Hindlimb muscle (tissue), 1 donor: ENCODE measurements at regions not wholly inside any gene's neighbourhood (a gene's known extent, or its start where the extent isn't known, plus 50 kb on each side); places are given as distances from the start of the nearest gene placed in this dataset.

Source experiments
- DNase-seq: peaks from one replicate; pipeline ENCODE4 v3.0.0-alpha.2; 2013

DNA sequence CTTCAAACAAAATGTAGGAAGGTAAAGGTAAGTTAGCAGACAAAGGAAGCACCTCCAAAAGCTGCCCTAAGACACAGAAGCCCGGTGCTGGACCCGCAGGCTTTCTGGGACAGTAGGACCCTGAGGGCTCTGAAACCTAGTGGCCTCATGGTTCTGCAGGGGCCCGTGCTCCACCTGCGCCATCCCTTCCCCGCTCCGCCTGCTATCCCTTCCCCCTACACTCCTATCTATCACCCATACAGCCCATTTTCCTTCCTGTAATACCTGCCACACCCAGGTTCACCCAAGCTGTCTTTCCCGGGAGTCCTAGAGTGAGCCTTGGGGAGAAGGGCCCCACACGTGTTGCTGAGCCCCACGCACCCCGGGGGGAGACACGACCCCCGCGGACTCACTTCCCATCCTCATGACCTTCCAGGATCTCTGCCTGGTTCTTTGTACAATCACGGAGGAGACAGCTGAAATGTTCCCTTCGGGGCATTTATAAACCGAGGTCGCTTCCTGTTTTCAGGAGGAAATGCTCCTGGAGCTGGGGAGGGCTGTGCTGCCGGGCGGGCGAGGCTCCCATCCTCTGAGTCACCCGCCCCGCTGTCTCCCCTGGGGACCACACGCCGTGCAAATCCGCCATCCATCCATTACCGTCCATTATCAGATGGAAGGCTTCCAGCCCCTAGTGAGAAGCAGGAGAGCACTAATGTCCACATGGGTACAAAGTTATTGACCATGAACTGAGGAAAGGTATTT is 251.7 kb upstream of the PITRM1 start:
- DNase-seq = no peak

- DNase-seq = no peak
Measured at GRCh38 chr10:3423384-3423783, 250.8 kb upstream of the PITRM1 start.

GRCh38 chr10:3422282-3422681 is 249.7 kb upstream of the PITRM1 start:
- DNase-seq = no peak

DNA sequence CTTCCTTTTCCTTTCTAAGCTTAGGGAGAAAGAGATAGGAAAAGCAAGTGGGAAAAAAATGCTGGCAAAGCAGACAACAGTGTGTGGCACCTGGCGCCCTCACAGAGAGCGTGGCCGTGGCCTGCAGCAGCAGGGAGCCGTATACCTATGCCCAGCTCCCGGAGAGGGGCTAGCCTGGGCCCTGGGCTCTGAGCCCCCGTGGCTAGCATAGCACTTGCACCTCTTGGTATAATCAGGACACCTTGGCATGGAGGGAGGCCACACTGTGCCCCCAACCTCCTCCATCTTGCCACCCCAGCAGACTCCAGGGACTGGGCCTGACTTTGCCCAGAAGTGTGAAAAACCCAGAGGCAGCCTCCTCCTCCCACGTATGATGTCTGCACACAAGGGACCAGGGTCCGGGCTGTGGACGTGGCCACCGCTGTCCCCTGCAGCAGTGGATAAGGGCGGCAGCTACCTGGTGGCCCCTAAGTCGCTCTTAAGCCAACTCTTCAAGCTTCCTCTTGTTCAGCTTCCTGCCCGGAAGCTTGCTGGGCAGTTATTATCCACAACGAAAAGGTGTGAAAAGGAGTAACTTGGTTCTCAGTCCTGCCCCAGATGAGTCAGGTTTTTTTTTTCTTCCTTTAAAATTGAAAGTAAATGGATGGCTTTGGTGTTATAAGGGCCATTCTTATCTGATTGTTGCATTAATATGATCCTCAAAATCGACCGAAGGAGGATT is 249.1 kb upstream of the PITRM1 start:
- DNase-seq = no peak

DNA sequence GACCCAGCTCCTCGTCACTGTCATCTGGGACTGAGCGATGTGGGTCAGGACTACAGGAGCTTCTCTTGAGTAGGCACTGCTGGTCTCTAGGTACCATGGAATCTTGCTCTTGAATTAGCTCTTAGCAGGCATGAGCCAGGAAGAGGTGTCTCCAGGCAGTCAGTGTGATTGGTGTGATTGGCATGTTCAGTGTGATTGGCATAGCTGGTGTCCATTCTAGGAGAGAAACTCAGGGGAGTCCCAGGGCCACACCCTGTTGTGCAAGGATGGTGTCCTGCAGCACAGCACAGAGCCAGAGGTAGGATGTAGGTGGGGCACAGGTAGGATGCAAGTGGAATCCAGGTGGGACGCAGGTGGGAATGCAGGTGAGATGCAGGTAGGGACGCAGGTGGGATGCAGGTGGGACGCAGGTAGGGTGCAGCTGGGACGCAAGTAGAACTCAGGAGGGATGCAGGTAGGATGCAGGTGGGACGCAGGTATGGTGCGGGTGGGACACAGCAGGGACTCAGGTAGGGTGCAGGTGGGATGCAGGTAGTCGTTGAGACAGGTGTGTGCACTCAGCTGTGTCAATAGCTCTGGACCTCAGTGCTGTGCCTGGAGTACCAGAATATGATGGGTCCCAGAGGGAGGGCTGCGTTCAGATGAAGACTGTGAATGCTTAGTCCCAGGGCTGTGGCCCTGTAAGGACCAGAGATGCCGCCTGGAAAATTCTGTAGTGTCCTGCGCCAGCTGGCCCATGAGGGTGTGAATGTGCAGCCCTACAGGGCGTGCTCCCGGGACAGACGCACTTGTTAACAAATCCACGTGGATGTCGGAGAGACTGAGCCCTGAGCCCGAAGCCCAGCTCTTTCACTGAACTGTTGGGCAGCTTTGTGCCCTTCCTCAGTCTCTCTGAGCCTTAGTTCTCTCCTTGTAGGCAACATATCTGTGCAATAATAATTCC is 248.2 kb upstream of the PITRM1 start:
- DNase-seq = no peak

DNA sequence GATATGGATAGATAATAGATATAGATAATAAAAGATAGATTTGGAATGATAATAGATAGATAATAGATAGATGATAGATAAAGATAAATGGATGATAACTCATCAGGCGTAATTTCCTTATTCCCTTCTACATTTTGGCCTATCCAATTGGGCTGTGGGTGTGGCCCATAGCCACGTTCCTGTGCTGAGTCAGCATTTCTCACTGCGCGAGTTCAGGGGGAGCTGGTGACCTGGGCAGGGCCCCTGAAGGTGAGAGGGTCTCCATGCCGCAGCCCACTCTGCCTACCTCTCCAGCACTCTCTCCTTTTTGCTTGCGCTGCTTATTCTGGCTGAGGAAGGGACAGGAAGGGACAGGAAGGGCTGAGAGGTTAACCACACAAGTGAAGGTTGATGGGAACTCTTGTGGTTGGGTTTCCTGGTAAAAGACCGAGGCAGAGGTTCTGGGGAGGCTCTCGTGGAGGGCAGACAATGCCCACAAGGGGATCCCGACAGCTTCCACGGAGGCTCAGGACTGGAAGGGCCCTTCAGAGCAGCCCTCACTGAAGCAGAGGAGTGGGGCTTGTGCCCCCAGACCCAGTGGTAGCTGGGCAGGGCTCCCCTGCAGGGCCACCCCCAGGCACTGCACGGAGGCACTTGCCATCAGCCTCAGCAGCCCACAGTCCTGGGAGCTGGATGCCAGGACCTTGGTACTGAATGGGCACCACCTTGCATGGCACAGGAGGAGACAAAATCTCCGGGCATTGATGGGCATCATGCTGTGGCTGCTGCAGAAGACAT is 247.3 kb upstream of the PITRM1 start:
- DNase-seq = no peak

DNA sequence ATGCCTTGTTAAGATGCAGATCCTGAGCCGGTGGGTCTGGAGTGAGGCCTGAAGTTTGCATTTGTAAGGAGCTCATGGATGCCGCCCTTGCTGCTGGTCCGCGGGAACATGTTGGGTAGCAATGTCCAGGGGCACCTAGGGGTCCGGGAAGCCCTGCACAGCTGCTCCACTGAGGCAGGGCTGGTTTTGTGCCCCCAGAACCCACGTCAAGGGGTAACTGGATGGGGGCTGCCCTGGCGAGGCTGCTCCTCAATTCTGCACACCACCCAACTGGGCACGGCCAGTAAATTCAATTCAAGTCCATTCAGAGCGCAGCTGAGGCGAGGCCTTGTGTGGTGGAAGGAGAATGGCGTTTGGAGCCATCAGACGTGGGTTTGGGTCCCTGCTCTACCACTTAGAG is 246.3 kb upstream of the PITRM1 start:
- no peak for DNase-seq

DNA sequence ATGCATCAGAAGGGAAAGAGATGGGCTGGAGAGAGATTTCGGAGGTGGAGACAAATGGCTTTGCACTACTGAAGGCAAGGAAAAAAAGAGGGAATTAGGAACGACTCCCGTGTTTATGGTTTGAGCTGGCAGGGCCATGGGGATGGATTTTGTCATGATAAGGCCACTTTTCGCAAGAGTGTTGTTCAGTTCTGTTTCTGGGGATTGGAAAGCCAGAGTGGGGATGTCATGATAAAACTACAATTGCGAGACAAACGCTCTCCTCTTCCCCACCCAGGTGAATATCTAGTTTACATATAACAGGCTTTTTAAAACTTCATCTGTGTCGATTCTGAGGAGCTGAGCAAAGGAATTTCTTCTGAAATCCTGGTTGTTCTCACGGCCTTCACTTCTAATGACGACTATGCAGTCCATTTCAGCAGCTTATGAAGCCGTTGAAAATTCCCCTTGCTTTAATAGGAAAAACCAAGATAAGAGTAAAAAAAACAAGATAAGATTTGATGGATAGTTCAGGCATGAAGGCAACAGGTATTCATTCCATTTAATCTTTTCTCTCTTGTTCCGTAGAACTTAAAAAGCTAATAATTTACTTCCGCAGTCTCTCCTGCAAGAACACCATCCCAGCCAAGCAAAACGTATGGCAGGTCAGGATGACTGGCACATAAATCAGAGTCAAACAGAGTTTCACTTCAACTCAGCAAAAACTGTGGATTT is 245.6 kb upstream of the PITRM1 start:
- no peak for DNase-seq

DNA sequence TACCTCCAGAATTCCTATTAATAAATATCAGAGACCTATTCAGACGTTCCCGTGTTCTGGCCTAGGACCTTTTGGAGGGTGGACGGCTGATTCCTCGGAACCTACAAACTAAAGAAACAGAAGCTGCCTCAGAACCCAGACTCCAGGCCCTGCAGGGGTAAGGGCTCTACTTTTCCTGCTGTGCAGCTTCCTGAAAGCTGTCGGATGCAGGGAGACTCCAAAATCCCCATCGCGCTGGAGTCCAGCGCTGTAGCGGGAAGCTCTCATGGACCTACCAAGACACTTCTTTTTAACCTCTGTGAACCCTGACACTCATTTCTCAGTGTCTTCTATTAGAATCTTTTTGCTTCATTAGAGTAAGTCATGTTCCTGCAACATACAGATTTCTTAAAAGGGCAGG is 244.5 kb upstream of the PITRM1 start:
- no peak for DNase-seq

- DNase-seq = no peak
Measured at GRCh38 chr10:3415878-3416605, 243.5 kb upstream of the PITRM1 start.

DNA sequence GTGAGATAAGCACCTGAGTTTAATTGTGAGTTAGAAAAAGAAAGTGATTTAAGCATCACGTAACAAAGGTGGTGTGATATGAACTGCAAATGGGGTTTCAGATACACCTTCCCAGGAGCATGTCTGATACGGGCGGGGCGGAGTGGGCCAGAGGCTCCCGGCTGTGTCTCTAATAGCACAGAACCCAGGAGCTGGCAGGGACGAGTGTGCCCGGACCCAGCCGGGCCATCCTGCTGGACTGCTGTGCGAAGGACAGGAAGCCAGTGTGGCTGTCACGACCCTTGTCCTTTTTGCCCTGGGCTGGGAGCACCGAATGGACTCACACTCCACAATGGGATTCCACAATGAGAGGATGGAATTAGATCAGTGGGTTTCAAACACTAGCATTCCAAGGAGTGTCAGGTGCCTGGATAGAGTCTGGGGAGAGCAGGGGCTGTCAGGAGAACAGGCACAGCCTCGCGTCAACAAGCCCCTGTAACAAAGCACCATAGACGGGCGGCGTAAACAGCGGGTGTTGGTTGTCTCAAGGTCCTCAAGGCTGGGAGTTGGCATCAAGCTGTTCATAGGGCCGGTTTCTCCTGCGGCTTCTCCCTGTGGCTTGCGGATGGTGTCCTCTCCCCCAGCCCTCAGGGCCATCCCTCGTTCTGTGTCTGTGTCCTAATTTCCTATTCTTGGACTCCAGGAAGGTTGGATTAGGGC is 242.6 kb upstream of the PITRM1 start:
- DNase-seq = no peak

DNA sequence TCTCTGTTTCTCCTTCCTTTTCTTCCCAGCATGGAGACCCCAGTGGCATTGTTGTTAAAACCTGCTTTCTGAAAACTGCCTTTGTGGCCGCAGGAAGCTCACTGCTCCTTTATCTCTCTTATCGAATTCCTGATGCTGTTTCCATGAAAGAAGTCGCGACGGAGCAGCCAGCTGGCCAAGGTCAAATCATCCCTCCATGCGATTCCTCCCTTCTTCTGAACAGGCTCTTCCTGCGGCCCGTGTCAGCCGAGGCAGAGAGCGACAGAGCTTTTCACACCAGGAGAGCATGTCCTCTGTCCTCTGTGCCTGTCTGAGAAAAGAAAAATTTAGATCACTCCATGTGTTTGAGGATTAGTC is 242.1 kb upstream of the PITRM1 start:
- no peak for DNase-seq

DNA sequence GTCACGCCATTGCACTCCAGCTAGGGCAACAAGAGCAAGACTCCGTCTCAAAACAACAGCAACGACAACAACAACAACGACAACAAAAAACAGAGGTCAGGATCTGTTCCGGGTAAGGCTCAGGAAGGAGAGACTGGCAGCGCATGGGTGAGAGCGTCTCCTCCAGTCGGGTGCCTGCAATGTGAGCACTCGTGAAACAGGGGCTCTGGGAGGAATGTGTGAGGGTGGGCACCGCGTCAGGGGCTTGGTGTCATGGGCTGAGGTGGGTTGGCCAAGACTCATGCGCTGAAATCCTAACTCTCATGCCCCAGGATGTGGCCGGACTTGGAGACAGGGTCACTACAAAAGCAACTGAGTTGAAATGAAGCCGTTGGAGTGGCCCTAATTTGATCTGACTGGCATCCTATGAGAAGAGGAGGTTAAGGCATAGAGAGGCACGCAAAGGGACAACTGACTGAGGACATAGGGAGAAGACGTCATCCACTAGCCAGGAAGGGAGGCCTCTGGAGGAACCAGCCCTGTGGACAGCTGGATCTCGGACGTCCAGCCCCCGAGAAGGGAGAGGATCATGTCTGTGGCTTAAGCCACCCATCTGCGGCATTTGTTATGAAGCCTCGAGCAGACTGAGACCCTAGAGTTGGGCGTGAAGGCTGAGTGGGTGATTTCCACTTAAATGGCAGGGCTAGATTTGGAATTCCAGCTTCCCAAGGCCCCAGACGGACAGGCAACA is 241.5 kb upstream of the PITRM1 start:
- no peak for DNase-seq

DNA sequence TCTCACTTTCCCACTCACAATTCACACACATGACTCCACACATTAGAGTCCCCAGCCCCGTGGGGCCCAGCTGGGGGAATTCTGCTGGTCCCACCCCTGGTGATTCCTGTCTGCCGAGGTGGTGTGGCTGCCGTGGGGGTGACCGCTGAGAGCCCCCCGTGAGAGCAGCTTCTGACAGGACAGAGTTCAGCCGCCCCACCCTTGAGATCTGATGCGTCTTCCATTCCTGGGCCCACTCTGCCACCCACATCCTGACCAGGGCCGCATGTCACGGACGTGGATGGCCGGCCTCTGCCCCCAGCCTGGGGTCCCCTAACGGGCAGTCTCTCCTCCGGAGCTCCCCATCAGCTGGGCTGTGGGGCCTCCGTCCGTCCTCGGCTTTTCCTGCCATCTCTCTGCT is 240.1 kb upstream of the PITRM1 start:
- no peak for DNase-seq

GRCh38 chr10:3412071-3412582 is 239.5 kb upstream of the PITRM1 start:
- no peak for DNase-seq

DNA sequence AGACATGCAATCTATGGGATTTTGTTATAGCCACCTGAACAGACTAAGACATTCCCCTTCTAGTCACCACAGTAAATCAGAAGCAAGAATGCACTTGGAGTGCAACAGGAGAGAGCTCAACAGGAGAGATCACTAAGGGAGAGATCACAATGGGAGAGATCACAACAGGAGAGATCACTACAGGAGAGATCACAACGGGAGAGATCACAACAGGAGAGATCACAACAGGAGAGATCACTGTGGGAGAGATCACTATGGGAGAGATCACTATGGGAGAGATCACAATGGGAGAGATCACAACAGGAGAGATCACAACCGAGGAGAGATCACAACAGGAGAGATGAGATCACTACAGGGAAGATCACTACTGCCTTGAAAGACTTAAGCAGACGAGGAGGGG is 238.5 kb upstream of the PITRM1 start:
- DNase-seq = no peak

DNA sequence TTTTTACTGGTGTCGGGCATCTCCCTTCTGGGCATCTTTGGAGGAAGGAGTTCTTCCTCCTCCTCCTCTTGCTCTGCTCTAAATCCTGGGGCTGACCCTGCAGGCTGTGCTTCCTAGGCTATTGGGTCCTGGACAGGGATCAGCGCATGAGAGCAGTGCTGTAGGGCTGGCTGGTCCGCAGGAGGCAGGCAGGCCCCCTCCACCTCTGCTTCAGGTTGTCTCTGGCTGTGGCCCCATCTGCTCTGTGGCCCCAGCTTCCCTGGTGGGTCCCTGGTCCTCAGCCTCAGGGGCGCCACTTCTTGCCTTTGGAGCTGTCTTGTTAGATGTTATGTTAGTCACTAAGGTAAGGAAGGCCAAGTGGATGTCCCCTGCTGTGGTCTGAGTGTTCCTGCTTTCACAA is 237.3 kb upstream of the PITRM1 start:
- no peak for DNase-seq

GRCh38 chr10:3408603-3409365 is 236.2 kb upstream of the PITRM1 start:
- no peak for DNase-seq

DNA sequence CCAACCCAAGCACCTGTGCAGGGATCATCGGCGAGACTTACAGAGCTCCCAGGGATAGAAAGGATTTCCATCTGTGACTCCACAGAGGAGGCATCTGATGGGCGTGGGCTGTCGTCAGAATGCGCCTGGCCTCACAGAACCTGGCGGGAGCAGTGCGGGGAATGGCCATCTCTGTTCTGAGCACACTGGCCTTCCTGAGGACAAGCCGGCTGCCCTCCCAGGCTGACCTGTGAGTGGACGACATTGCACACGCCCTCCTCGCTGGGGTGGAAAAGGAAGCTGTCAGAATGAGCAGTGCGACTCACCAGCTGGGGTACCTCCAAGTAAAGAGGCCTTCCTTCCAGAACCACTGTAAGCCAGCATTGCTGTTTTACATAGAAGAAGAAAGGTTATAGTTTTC is 234.6 kb upstream of the PITRM1 start:
- no peak for DNase-seq
